ENCODE measurements at regions not wholly inside any gene's neighbourhood (a gene's known extent, or its start where the extent isn't known, plus 50 kb on each side); places are given as distances from the start of the nearest gene placed in this dataset.

DNA sequence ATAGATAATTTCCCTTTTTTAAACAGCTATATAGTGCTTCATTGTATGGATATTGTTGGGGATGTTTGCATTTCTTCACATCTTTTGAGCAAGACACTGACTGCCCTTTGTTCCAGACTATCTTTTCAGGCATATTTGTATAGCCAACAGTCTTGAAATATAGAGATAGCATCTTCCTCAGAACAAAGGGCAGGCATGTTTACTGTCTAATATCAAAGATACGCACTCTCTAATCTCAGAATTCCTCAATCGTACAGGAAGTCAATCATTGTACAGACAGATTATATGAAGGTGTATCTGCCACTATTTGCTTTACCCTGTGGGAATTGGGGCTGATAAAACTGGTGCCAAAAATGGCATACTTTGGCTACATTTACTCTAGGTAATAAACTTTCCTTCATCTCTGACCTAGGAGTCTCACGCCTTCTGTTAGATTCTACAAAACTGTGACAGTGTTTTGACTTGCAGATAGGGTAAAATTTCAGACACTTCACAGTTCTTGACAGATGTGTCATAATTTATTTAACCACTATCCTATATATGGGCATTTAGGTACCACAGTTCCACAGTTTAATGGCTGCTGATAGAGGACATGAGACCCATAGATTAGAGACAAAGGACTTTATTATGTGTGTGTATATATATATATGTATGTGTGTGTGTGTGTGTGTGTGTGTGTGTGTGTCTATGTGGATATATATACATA lies 321.0 kb downstream of the IGSF11 start:
- H3K27me3 ChIP-seq (ENCODE audit: control insufficient read depth in 5 of 5, insufficient read depth in 4 of 5, low read length in 5 of 5), result no peaks in the 10 kb centered on the region
- H3K4me3 ChIP-seq (ENCODE audit: low read depth in 1 of 5, low read length in 5 of 5), result no peak overlapping the region
- H3K9ac ChIP-seq (ENCODE audit: low read length in 5 of 5), result no peak overlapping the region
- no peaks in the 10 kb centered on the region for H3K36me3 ChIP-seq (ENCODE audit: control insufficient read depth in 5 of 5, insufficient read depth in 5 of 5, low read length in 5 of 5)
- H3K9me3 ChIP-seq (ENCODE audit: control insufficient read depth in 5 of 5, low read length in 5 of 5), result no peaks in the 10 kb centered on the region
- H3K4me1 ChIP-seq (ENCODE audit: control insufficient read depth in 5 of 5, insufficient read depth in 5 of 5, low read length in 5 of 5), result no peaks in the 10 kb centered on the region
- H3K27ac ChIP-seq (ENCODE audit: low read depth, low read length), result no peak overlapping the region

DNA sequence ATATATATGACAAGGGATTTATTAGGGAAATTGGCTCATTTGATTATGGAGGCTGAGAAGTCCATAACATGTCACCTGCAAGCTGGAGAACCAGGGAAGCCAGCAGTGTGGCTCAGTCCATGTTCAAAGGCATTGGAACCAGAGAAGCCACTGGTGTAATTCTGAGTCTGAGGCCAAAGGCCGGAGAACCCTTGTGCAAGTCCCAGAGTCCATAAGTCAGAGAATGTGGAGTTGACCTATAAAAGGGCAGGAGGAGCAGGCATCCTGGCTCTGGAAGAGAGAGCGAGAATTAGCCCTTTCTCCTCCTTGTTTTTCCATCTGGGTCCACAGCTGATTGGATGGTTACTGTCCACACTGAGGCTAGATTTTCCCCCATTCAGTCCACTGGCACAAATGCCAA lies 319.8 kb downstream of the IGSF11 start:
- Histone ChIP-seq H3K9ac (ENCODE audit: low read length in 5 of 5) (no peak overlapping the region), H3K36me3 (ENCODE audit: control insufficient read depth in 5 of 5, insufficient read depth in 5 of 5, low read length in 5 of 5) (no peaks in the 10 kb centered on the region), H3K9me3 (ENCODE audit: control insufficient read depth in 5 of 5, low read length in 5 of 5) (peaks cover 0 to 4% (median 4%) of the 10 kb centered on the region in 5 donors), H3K27ac (ENCODE audit: low read depth, low read length) (no peak overlapping the region), H3K27me3 (ENCODE audit: control insufficient read depth in 5 of 5, insufficient read depth in 4 of 5, low read length in 5 of 5) (no peaks in the 10 kb centered on the region), H3K4me1 (ENCODE audit: control insufficient read depth in 5 of 5, insufficient read depth in 5 of 5, low read length in 5 of 5) (no peaks in the 10 kb centered on the region), H3K4me3 (ENCODE audit: low read depth in 1 of 5, low read length in 5 of 5) (no peak overlapping the region)

DNA sequence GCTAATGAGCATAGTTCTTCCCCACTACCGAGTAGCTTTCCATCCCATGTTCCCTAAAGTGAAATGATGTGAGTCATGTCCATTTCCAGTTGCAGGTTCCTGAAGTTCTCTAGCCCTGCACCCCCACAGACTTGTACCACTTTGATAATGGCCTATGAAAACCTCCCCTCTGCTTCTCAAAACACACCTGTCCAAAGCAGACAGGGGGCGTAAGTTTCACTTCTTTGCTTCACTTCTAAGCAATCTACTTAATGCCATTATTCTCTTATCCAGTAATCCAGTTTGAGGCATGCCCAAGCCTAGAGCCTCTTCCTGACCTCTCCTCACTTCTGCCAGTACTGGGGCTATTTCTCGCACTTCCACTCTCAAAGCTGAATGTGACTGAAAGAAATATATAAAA lies 305.1 kb downstream of the IGSF11 start:
- Histone ChIP-seq H3K9me3 (ENCODE audit: control insufficient read depth in 5 of 5, low read length in 5 of 5) (peaks cover 0 to 3% (median 0%) of the 10 kb centered on the region in 5 donors), H3K27ac (ENCODE audit: low read depth, low read length) (no peak overlapping the region), H3K9ac (ENCODE audit: low read length in 5 of 5) (no peak overlapping the region), H3K4me1 (ENCODE audit: control insufficient read depth in 5 of 5, insufficient read depth in 5 of 5, low read length in 5 of 5) (no peaks in the 10 kb centered on the region), H3K36me3 (ENCODE audit: control insufficient read depth in 5 of 5, insufficient read depth in 5 of 5, low read length in 5 of 5) (no peaks in the 10 kb centered on the region), H3K27me3 (ENCODE audit: control insufficient read depth in 5 of 5, insufficient read depth in 4 of 5, low read length in 5 of 5) (no peaks in the 10 kb centered on the region), H3K4me3 (ENCODE audit: low read depth in 1 of 5, low read length in 5 of 5) (no peak overlapping the region)

DNA sequence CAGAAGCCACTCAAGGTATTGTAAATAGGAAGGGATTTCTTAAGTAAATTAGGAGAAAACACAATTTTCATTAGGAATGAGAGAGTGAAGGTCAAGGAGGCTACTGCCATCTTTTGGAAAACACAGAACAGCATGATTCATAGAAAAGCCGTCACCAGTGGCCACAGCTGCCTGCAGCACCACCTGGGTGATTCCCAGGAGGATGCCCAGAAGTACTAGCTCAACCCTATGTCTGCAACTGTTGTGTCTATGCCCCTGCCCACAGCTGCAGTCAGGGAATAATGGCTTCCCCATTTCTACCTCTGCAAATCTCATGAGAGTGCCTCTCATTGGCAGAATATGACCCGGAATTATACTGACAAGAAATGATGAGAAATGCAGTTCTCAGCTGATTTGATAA lies 300.0 kb downstream of the IGSF11 start:
- Histone ChIP-seq H3K4me1 (ENCODE audit: control insufficient read depth in 5 of 5, insufficient read depth in 5 of 5, low read length in 5 of 5) (no peaks in the 10 kb centered on the region), H3K36me3 (ENCODE audit: control insufficient read depth in 5 of 5, insufficient read depth in 5 of 5, low read length in 5 of 5) (no peaks in the 10 kb centered on the region), H3K9me3 (ENCODE audit: control insufficient read depth in 5 of 5, low read length in 5 of 5) (no peaks in the 10 kb centered on the region), H3K27ac (ENCODE audit: low read depth, low read length) (no peak overlapping the region), H3K27me3 (ENCODE audit: control insufficient read depth in 5 of 5, insufficient read depth in 4 of 5, low read length in 5 of 5) (peaks cover 0 to 2% (median 0%) of the 10 kb centered on the region in 5 donors), H3K4me3 (ENCODE audit: low read depth in 1 of 5, low read length in 5 of 5) (no peak overlapping the region), H3K9ac (ENCODE audit: low read length in 5 of 5) (no peak overlapping the region)

DNA sequence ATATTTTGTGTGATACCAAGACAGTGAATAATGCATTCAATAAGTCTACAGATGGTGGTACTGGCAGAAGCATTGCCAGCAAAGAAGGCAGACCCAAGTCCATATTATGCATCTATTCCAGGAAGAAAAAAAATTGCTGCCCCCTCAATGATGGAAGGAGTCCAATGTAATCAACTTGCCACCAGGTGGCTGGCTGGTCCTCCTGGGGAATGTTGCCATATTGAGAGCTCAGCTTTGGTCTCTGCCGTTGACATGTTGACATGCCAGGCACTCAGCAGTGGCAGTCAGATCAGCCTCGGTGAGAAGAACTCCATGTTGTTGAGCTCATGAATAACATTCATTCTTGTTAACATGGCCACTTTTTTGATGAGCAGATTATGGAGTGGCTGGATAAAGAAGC lies 298.5 kb downstream of the IGSF11 start:
- no peak overlapping the region for H3K9ac ChIP-seq (ENCODE audit: low read length in 5 of 5)
- H3K27ac ChIP-seq (ENCODE audit: low read depth, low read length), result no peak overlapping the region
- peaks cover 0 to 2% (median 0%) of the 10 kb centered on the region in 5 donors for H3K27me3 ChIP-seq (ENCODE audit: control insufficient read depth in 5 of 5, insufficient read depth in 4 of 5, low read length in 5 of 5)
- H3K4me1 ChIP-seq (ENCODE audit: control insufficient read depth in 5 of 5, insufficient read depth in 5 of 5, low read length in 5 of 5), result no peaks in the 10 kb centered on the region
- no peaks in the 10 kb centered on the region for H3K36me3 ChIP-seq (ENCODE audit: control insufficient read depth in 5 of 5, insufficient read depth in 5 of 5, low read length in 5 of 5)
- H3K9me3 ChIP-seq (ENCODE audit: control insufficient read depth in 5 of 5, low read length in 5 of 5), result peaks cover 0 to 3% (median 0%) of the 10 kb centered on the region in 5 donors
- no peak overlapping the region for H3K4me3 ChIP-seq (ENCODE audit: low read depth in 1 of 5, low read length in 5 of 5)

DNA sequence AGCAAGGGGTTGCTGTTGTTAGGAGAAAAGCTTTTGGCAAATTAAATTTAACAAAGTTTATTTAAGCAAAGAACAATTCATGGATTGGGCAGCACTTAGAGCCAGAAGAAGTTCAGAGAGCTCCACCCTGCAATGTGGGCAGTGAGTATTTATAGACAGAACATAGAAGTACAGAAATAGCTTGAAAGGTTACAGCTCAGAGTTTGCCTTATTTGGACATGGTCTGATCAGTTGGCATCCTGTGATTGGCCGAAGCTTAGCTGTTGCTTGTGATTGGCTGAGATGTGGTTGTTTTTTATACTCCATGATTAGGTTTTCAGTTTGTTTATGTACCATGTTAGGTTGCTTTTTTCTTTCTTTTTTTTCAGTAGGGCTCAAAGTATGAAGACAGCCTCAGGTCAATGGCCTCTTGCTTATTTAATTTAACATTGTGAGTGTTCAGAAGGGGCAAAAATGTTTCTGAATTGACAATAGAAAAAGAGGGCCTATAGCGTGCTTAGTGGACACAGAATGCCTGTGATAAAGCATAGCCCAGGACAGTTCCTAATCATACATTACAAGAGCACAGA lies 293.8 kb downstream of the IGSF11 start:
- H3K4me3 ChIP-seq (ENCODE audit: low read depth in 1 of 5, low read length in 5 of 5), result no peak overlapping the region
- no peaks in the 10 kb centered on the region for H3K27me3 ChIP-seq (ENCODE audit: control insufficient read depth in 5 of 5, insufficient read depth in 4 of 5, low read length in 5 of 5)
- no peaks in the 10 kb centered on the region for H3K36me3 ChIP-seq (ENCODE audit: control insufficient read depth in 5 of 5, insufficient read depth in 5 of 5, low read length in 5 of 5)
- H3K4me1 ChIP-seq (ENCODE audit: control insufficient read depth in 5 of 5, insufficient read depth in 5 of 5, low read length in 5 of 5), result no peaks in the 10 kb centered on the region
- peaks cover 0 to 3% (median 0%) of the 10 kb centered on the region in 5 donors for H3K9me3 ChIP-seq (ENCODE audit: control insufficient read depth in 5 of 5, low read length in 5 of 5)
- H3K27ac ChIP-seq (ENCODE audit: low read depth, low read length), result no peak overlapping the region
- no peak overlapping the region for H3K9ac ChIP-seq (ENCODE audit: low read length in 5 of 5)

DNA sequence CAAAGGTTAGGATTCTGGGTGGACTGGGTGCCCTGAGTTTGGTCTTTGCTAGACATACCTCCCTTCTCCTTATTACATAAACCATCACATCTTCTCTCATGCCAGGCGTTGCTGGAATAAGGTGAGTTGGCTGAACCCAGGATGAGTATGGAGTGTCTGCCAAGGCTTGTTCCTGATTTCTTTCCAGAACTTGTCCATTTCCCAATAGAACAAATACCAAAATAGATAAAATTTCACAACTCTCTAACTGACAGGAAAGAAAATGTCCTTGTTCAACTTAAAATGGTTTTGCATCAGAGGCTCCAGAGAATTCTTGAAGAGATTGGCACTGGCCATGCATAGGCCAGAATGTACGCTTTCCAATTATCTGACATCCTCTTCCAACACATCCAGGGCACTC lies 291.9 kb downstream of the IGSF11 start:
- no peak overlapping the region for H3K9ac ChIP-seq (ENCODE audit: low read length in 5 of 5)
- no peak overlapping the region for H3K27ac ChIP-seq (ENCODE audit: low read depth, low read length)
- peaks cover 0 to 3% (median 0%) of the 10 kb centered on the region in 5 donors for H3K9me3 ChIP-seq (ENCODE audit: control insufficient read depth in 5 of 5, low read length in 5 of 5)
- H3K4me3 ChIP-seq (ENCODE audit: low read depth in 1 of 5, low read length in 5 of 5), result no peak overlapping the region
- H3K27me3 ChIP-seq (ENCODE audit: control insufficient read depth in 5 of 5, insufficient read depth in 4 of 5, low read length in 5 of 5), result no peaks in the 10 kb centered on the region
- H3K36me3 ChIP-seq (ENCODE audit: control insufficient read depth in 5 of 5, insufficient read depth in 5 of 5, low read length in 5 of 5), result no peaks in the 10 kb centered on the region
- no peaks in the 10 kb centered on the region for H3K4me1 ChIP-seq (ENCODE audit: control insufficient read depth in 5 of 5, insufficient read depth in 5 of 5, low read length in 5 of 5)

DNA sequence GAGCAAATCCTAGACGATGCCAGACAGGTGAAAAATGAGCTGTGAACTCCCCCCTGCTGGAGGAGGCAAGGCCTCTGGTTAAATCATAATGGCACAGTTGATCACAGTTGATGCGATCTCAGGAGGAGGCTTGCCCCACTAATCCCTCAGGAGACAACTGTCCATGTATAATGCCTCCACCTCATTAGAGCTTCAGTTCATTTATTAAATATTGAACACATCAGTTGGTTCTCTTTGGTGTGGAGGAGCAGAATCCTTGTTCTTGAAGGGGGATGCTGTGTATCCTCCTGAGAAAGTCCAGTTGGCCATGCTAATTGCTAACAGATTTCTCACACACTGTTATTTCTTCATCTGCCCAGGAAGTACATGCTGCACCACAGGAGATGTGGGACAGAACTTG lies 290.5 kb downstream of the IGSF11 start:
- Histone ChIP-seq H3K27me3 (ENCODE audit: control insufficient read depth in 5 of 5, insufficient read depth in 4 of 5, low read length in 5 of 5) (no peaks in the 10 kb centered on the region), H3K9me3 (ENCODE audit: control insufficient read depth in 5 of 5, low read length in 5 of 5) (peaks cover 0 to 3% (median 0%) of the 10 kb centered on the region in 5 donors), H3K4me1 (ENCODE audit: control insufficient read depth in 5 of 5, insufficient read depth in 5 of 5, low read length in 5 of 5) (no peaks in the 10 kb centered on the region), H3K9ac (ENCODE audit: low read length in 5 of 5) (no peak overlapping the region), H3K4me3 (ENCODE audit: low read depth in 1 of 5, low read length in 5 of 5) (no peak overlapping the region), H3K36me3 (ENCODE audit: control insufficient read depth in 5 of 5, insufficient read depth in 5 of 5, low read length in 5 of 5) (no peaks in the 10 kb centered on the region), H3K27ac (ENCODE audit: low read depth, low read length) (no peak overlapping the region)

DNA sequence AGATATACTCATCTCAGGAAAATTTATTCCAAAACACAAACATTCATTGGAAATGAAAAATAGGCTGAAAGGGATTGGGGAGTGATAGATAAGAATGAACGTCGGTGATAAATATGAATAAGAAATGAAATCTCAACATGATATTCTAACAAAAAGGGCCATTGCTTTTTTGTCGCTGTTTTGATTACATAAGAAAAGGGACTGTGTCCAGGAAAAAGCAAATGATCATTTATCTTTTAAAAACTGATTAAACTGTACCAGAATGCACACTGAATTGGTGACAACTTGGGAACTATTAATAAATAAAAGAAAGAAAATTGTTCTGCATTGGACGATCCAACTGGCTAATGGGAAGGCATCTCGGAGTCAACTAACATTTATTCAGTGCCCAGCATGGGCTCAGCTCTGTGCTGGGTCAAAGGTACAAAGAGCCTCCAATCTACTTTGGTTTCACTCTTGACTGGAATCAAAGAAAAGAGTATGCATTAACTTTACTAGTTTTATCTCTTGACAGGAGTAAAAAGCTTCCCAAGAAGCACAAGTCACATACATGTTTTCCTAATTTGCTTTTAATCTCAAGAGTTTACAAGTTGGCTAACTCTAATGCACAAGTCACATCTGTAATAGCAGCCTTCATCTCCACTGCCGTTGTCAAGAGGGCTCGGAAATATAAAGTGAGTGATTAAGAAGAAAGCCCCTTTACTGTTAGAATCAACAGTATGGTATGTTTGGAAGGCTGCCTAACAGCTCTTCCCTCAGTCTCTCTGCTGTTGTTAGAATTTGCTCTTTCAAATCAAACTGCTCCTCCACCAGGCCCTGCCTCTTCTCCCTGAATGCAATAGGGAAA lies 280.0 kb downstream of the IGSF11 start:
- H3K9ac ChIP-seq (ENCODE audit: low read length in 5 of 5), result no peak overlapping the region
- H3K4me3 ChIP-seq (ENCODE audit: low read depth in 1 of 5, low read length in 5 of 5), result no peak overlapping the region
- no peaks in the 10 kb centered on the region for H3K27me3 ChIP-seq (ENCODE audit: control insufficient read depth in 5 of 5, insufficient read depth in 4 of 5, low read length in 5 of 5)
- H3K36me3 ChIP-seq (ENCODE audit: control insufficient read depth in 5 of 5, insufficient read depth in 5 of 5, low read length in 5 of 5), result no peaks in the 10 kb centered on the region
- H3K4me1 ChIP-seq (ENCODE audit: control insufficient read depth in 5 of 5, insufficient read depth in 5 of 5, low read length in 5 of 5), result no peaks in the 10 kb centered on the region
- H3K27ac ChIP-seq (ENCODE audit: low read depth, low read length), result no peak overlapping the region
- H3K9me3 ChIP-seq (ENCODE audit: control insufficient read depth in 5 of 5, low read length in 5 of 5), result peaks cover 0 to 2% (median 0%) of the 10 kb centered on the region in 5 donors

DNA sequence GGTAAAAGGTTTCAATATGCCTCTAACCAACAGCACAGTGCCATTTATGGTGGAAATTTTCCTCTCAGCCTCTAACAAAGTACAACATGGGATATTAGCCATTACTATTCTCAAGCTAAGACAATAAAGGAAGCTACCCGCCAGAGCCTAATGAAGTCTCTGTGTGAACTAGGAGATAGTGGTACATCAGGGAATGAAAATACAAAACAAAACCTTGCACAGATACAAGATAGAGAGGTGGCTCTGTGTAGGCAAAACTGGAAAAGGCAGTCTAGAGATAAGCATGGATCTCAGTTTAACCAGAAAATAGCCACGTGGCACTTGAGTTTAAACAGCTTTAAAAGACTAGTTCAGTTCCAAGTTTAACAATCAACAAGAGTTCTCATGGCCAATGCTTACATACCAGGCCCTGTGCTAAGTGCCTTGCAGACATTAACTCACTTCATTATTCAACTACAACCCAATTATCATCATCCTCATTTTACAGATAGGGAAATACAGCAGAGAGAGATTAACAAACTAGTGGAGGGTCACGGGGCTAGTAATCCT lies 279.3 kb downstream of the IGSF11 start:
- Histone ChIP-seq H3K36me3 (ENCODE audit: control insufficient read depth in 5 of 5, insufficient read depth in 5 of 5, low read length in 5 of 5) (no peaks in the 10 kb centered on the region), H3K27me3 (ENCODE audit: control insufficient read depth in 5 of 5, insufficient read depth in 4 of 5, low read length in 5 of 5) (no peaks in the 10 kb centered on the region), H3K9ac (ENCODE audit: low read length in 5 of 5) (no peak overlapping the region), H3K4me3 (ENCODE audit: low read depth in 1 of 5, low read length in 5 of 5) (no peak overlapping the region), H3K27ac (ENCODE audit: low read depth, low read length) (no peak overlapping the region), H3K9me3 (ENCODE audit: control insufficient read depth in 5 of 5, low read length in 5 of 5) (no peaks in the 10 kb centered on the region), H3K4me1 (ENCODE audit: control insufficient read depth in 5 of 5, insufficient read depth in 5 of 5, low read length in 5 of 5) (no peaks in the 10 kb centered on the region)

Data from subcutaneous abdominal adipose tissue (tissue), 5 donors.